ENCODE measurements at regions not wholly inside any gene's neighbourhood (a gene's known extent, or its start where the extent isn't known, plus 50 kb on each side); places are given as distances from the start of the nearest gene placed in this dataset.

- TF ChIP-seq CTCF (IDR thresholded peaks at IDR 0.05; ENCODE audit: borderline replicate concordance, control extremely low read depth, extremely low read depth, insufficient read depth, missing control alignments), result no peak
- in situ Hi-C loops (cut with MboI; ENCODE audit: low sequenced_read_pairs, unreplicated experiment), result no loop called here
- no peak for DNase-seq (ENCODE audit: low spot score)
Measured at GRCh38 chr2:116948258-116948657, 866.2 kb upstream of the DDX18 start.

GRCh38 chr2:116949249-116949648, 865.2 kb upstream of the DDX18 start:
- no peak for DNase-seq (ENCODE audit: low spot score)
- no peak for TF ChIP-seq CTCF (IDR thresholded peaks at IDR 0.05; ENCODE audit: borderline replicate concordance, control extremely low read depth, extremely low read depth, insufficient read depth, missing control alignments)
- in situ Hi-C loops (cut with MboI; ENCODE audit: low sequenced_read_pairs, unreplicated experiment), result no loop called here

GRCh38 chr2:116952254-116952653, 862.2 kb upstream of the DDX18 start:
- in situ Hi-C loops (cut with MboI; ENCODE audit: low sequenced_read_pairs, unreplicated experiment), result no loop called here

GRCh38 chr2:116955646-116956045, 858.8 kb upstream of the DDX18 start:
- in situ Hi-C loops (cut with MboI; ENCODE audit: low sequenced_read_pairs, unreplicated experiment), result no loop called here
- no peak for TF ChIP-seq CTCF (IDR thresholded peaks at IDR 0.05; ENCODE audit: borderline replicate concordance, control extremely low read depth, extremely low read depth, insufficient read depth, missing control alignments)
- no peak for DNase-seq (ENCODE audit: low spot score)

More at GRCh38 chr2:116952254-116952653, 862.2 kb upstream of the DDX18 start:
- TF ChIP-seq CTCF (IDR thresholded peaks at IDR 0.05; ENCODE audit: borderline replicate concordance, control extremely low read depth, extremely low read depth, insufficient read depth, missing control alignments), result no peak
- no peak for DNase-seq (ENCODE audit: low spot score)

GRCh38 chr2:116975608-116976007, 838.9 kb upstream of the DDX18 start:
- in situ Hi-C loops (cut with MboI; ENCODE audit: low sequenced_read_pairs, unreplicated experiment), result no loop called here
- DNase-seq (ENCODE audit: low spot score), result no peak
- TF ChIP-seq CTCF (IDR thresholded peaks at IDR 0.05; ENCODE audit: borderline replicate concordance, control extremely low read depth, extremely low read depth, insufficient read depth, missing control alignments), result no peak

- TF ChIP-seq CTCF (IDR thresholded peaks at IDR 0.05; ENCODE audit: borderline replicate concordance, control extremely low read depth, extremely low read depth, insufficient read depth, missing control alignments), result no peak
- DNase-seq (ENCODE audit: low spot score), result no peak
- in situ Hi-C loops (cut with MboI; ENCODE audit: low sequenced_read_pairs, unreplicated experiment), result no loop called here
Measured at GRCh38 chr2:116979916-116980764, 834.4 kb upstream of the DDX18 start.

Data from GM13976 (cell line).